CD4-positive, CD25-positive, alpha-beta regulatory T cell (primary cell): ENCODE measurements at regions not wholly inside any gene's neighbourhood (a gene's known extent, or its start where the extent isn't known, plus 50 kb on each side); places are given as distances from the start of the nearest gene placed in this dataset.

Experiments used
- ATAC-seq, 2 donors: fragments of 150-1000 bp; cut with Tn5 transposase; one replicate each; pipeline ENCODE4 v1.10.0; 2021; ENCODE audit warnings: low read depth in 2 of 2, moderate number of reproducible peaks in 2 of 2, moderate library complexity in 1 of 2
- DNase-seq, 3 donors: peaks; one replicate each; pipeline versions ENCODE4 v3.0.0 to v3.0.0-alpha.2; 2012 to 2022; ENCODE audit warnings: mixed read lengths in 1 of 3
- H3K27ac ChIP-seq: one replicate; pipeline ENCODE4 v1.7.0; 2013; ENCODE audit warnings: mild to moderate bottlenecking, low read length; ENCODE audit not compliant: insufficient read depth, poor library complexity, severe bottlenecking
- H3K27me3 ChIP-seq: one replicate; pipeline ENCODE4 v1.7.0; 2013; ENCODE audit warnings: low read length; ENCODE audit not compliant: control insufficient read depth, insufficient read depth
- H3K36me3 ChIP-seq: one replicate; pipeline ENCODE4 v1.7.0; 2013; ENCODE audit warnings: mild to moderate bottlenecking, low read length, moderate library complexity; ENCODE audit not compliant: control insufficient read depth, insufficient read depth
- H3K4me1 ChIP-seq: 2 replicates; pipeline ENCODE4 v1.7.0; 2013; ENCODE audit warnings: mild to moderate bottlenecking, low read length; ENCODE audit not compliant: insufficient read depth, control insufficient read depth, poor library complexity, severe bottlenecking
- H3K4me3 ChIP-seq: one replicate; pipeline ENCODE4 v1.7.0; 2013; ENCODE audit warnings: low read depth, mild to moderate bottlenecking, low read length, moderate library complexity
- H3K9me3 ChIP-seq, 2 experiments: 1 replicate in 1 of 2; 2 replicates in 1 of 2; pipeline ENCODE4 v1.7.0; 2013; ENCODE audit warnings: low read length in 2 of 2, mild to moderate bottlenecking in 1 of 2, moderate library complexity in 1 of 2; ENCODE audit not compliant: control insufficient read depth in 2 of 2
- H3K27ac Mint-ChIP-seq, 3 donors: one replicate each; pipeline ENCODE4 v1.8.0; 2020 to 2022; ENCODE audit warnings: mild to moderate bottlenecking in 3 of 3, mixed read lengths in 3 of 3, moderate library complexity in 2 of 3
- H3K27me3 Mint-ChIP-seq: one replicate; pipeline ENCODE4 v1.8.0; 2022; ENCODE audit warnings: mild to moderate bottlenecking, mixed read lengths
- H3K36me3 Mint-ChIP-seq: one replicate; pipeline ENCODE4 v1.8.0; 2020; ENCODE audit warnings: mixed read lengths
- H3K4me1 Mint-ChIP-seq, 4 donors: one replicate each; pipeline ENCODE4 v1.8.0; 2020 to 2022; ENCODE audit warnings: mixed read lengths in 4 of 4, mild to moderate bottlenecking in 1 of 4
- H3K4me3 Mint-ChIP-seq, 4 donors: one replicate each; pipeline ENCODE4 v1.8.0; 2020 to 2022; ENCODE audit warnings: mild to moderate bottlenecking in 4 of 4, mixed read lengths in 4 of 4, moderate library complexity in 3 of 4
- H3K9me3 Mint-ChIP-seq, 7 donors: one replicate each; pipeline ENCODE4 v1.8.0; 2020 to 2022; ENCODE audit warnings: mixed read lengths in 7 of 7, mild to moderate bottlenecking in 3 of 7, moderate library complexity in 2 of 7

GRCh38 chr11:112368381-112368780 is 107.7 kb upstream of the PLET1 start:
- H3K27me3 Mint-ChIP-seq, result peaks cover 6% of the 10 kb centered on the region
- Histone ChIP-seq H3K4me1 (no peaks in the 10 kb centered on the region), H3K36me3 (no peaks in the 10 kb centered on the region), H3K9me3 (no peaks in the 10 kb centered on the region), H3K27me3 (no peaks in the 10 kb centered on the region), H3K27ac (no peak overlapping the region), H3K4me3 (no peak overlapping the region)
- ATAC-seq, result no peak
- no peak for DNase-seq
- no peak overlapping the region for H3K27ac Mint-ChIP-seq
- peaks cover 0 to 3% (median 0%) of the 10 kb centered on the region in 7 donors for H3K9me3 Mint-ChIP-seq
- no peak overlapping the region for H3K4me3 Mint-ChIP-seq
- H3K4me1 Mint-ChIP-seq, result no peaks in the 10 kb centered on the region
- peaks cover 25% of the 10 kb centered on the region for H3K36me3 Mint-ChIP-seq

- Mint-ChIP-seq H3K9me3 (peaks cover 0 to 4% (median 0%) of the 10 kb centered on the region in 7 donors), H3K4me1 (no peaks in the 10 kb centered on the region), H3K27me3 (peaks cover 6% of the 10 kb centered on the region), H3K4me3 (no peak overlapping the region), H3K27ac (no peak overlapping the region), H3K36me3 (peaks cover 25% of the 10 kb centered on the region)
- Histone ChIP-seq H3K27me3 (no peaks in the 10 kb centered on the region), H3K36me3 (no peaks in the 10 kb centered on the region), H3K9me3 (no peaks in the 10 kb centered on the region), H3K4me1 (no peaks in the 10 kb centered on the region), H3K27ac (no peak overlapping the region), H3K4me3 (no peak overlapping the region)
- ATAC-seq, result no peak
- no peak for DNase-seq
These were observed 108.7 kb upstream of the PLET1 start for GRCh38 chr11:112369374-112369773.

- no peaks in the 10 kb centered on the region for H3K27me3 ChIP-seq
- H3K9me3 ChIP-seq, result no peaks in the 10 kb centered on the region
- ATAC-seq (no peak), DNase-seq (no peak)
- Mint-ChIP-seq H3K36me3 (peaks cover 25% of the 10 kb centered on the region), H3K27ac (peak overlapping the region in 1 of 3 donors; percentile 33), H3K4me3 (no peak overlapping the region), H3K27me3 (peaks cover 6% of the 10 kb centered on the region), H3K9me3 (peaks cover 0 to 4% (median 0%) of the 10 kb centered on the region in 7 donors), H3K4me1 (no peaks in the 10 kb centered on the region)
- no peak overlapping the region for H3K27ac ChIP-seq
- no peaks in the 10 kb centered on the region for H3K4me1 ChIP-seq
- H3K36me3 ChIP-seq, result no peaks in the 10 kb centered on the region
- H3K4me3 ChIP-seq, result no peak overlapping the region
These were observed 109.3 kb upstream of the PLET1 start for GRCh38 chr11:112369916-112370315.

- no peak overlapping the region for H3K27ac Mint-ChIP-seq
- H3K4me3 ChIP-seq, result no peak overlapping the region
- no peaks in the 10 kb centered on the region for H3K36me3 ChIP-seq
- ATAC-seq, result no peak
- H3K9me3 Mint-ChIP-seq, result peaks cover 0 to 4% (median 0%) of the 10 kb centered on the region in 7 donors
- peaks cover 5% of the 10 kb centered on the region for H3K36me3 Mint-ChIP-seq
- DNase-seq, result no peak
- no peak overlapping the region for H3K27ac ChIP-seq
- no peak overlapping the region for H3K4me3 Mint-ChIP-seq
- H3K27me3 Mint-ChIP-seq, result peaks cover 11% of the 10 kb centered on the region
- H3K9me3 ChIP-seq, result no peaks in the 10 kb centered on the region
- H3K27me3 ChIP-seq, result no peaks in the 10 kb centered on the region
- H3K4me1 Mint-ChIP-seq, result no peaks in the 10 kb centered on the region
- no peaks in the 10 kb centered on the region for H3K4me1 ChIP-seq
These were observed 114.0 kb upstream of the PLET1 start for GRCh38 chr11:112374486-112375140.

GRCh38 chr11:112377946-112378345 is 117.3 kb upstream of the PLET1 start:
- H3K9me3 Mint-ChIP-seq, result peaks cover 0 to 2% (median 0%) of the 10 kb centered on the region in 7 donors

GRCh38 chr11:112380464-112380863 is 119.8 kb upstream of the PLET1 start:
- no peak overlapping the region for H3K4me3 Mint-ChIP-seq
- H3K9me3 Mint-ChIP-seq, result peaks cover 0 to 4% (median 0%) of the 10 kb centered on the region in 7 donors
- no peak overlapping the region for H3K27ac Mint-ChIP-seq
- no peak for DNase-seq
- no peaks in the 10 kb centered on the region for H3K4me1 Mint-ChIP-seq
- Histone ChIP-seq H3K4me1 (no peaks in the 10 kb centered on the region), H3K27ac (no peak overlapping the region), H3K36me3 (no peaks in the 10 kb centered on the region), H3K27me3 (no peaks in the 10 kb centered on the region), H3K9me3 (no peaks in the 10 kb centered on the region), H3K4me3 (no peak overlapping the region)
- peaks cover 6% of the 10 kb centered on the region for H3K27me3 Mint-ChIP-seq
- no peak for ATAC-seq
- no peaks in the 10 kb centered on the region for H3K36me3 Mint-ChIP-seq

More at GRCh38 chr11:112377946-112378345, 117.3 kb upstream of the PLET1 start:
- Histone ChIP-seq H3K36me3 (no peaks in the 10 kb centered on the region), H3K9me3 (no peaks in the 10 kb centered on the region), H3K27me3 (no peaks in the 10 kb centered on the region), H3K4me1 (no peaks in the 10 kb centered on the region), H3K27ac (no peak overlapping the region), H3K4me3 (no peak overlapping the region)
- no peak for ATAC-seq
- Mint-ChIP-seq H3K4me3 (no peak overlapping the region), H3K4me1 (no peaks in the 10 kb centered on the region), H3K36me3 (no peaks in the 10 kb centered on the region), H3K27me3 (peaks cover 8% of the 10 kb centered on the region), H3K27ac (no peak overlapping the region)
- DNase-seq, result no peak

GRCh38 chr11:112381578-112381977 is 120.9 kb upstream of the PLET1 start:
- DNase-seq (no peak), ATAC-seq (no peak)
- no peaks in the 10 kb centered on the region for H3K36me3 ChIP-seq
- peaks cover 0 to 5% (median 0%) of the 10 kb centered on the region in 7 donors for H3K9me3 Mint-ChIP-seq
- no peaks in the 10 kb centered on the region for H3K36me3 Mint-ChIP-seq
- H3K4me1 ChIP-seq, result no peaks in the 10 kb centered on the region
- no peak overlapping the region for H3K27ac Mint-ChIP-seq
- H3K4me3 ChIP-seq, result no peak overlapping the region
- H3K4me3 Mint-ChIP-seq, result no peak overlapping the region
- no peak overlapping the region for H3K27ac ChIP-seq
- H3K27me3 ChIP-seq, result no peaks in the 10 kb centered on the region
- H3K27me3 Mint-ChIP-seq, result no peaks in the 10 kb centered on the region
- no peaks in the 10 kb centered on the region for H3K9me3 ChIP-seq
- no peaks in the 10 kb centered on the region for H3K4me1 Mint-ChIP-seq

- Histone ChIP-seq H3K36me3 (no peaks in the 10 kb centered on the region), H3K27ac (no peak overlapping the region), H3K4me3 (no peak overlapping the region), H3K4me1 (no peaks in the 10 kb centered on the region), H3K9me3 (no peaks in the 10 kb centered on the region), H3K27me3 (no peaks in the 10 kb centered on the region)
- H3K4me1 Mint-ChIP-seq, result no peaks in the 10 kb centered on the region
- H3K36me3 Mint-ChIP-seq, result no peaks in the 10 kb centered on the region
- H3K27me3 Mint-ChIP-seq, result no peaks in the 10 kb centered on the region
- no peak for ATAC-seq
- H3K9me3 Mint-ChIP-seq, result peaks cover 0 to 5% (median 0%) of the 10 kb centered on the region in 7 donors
- no peak overlapping the region for H3K4me3 Mint-ChIP-seq
- no peak for DNase-seq
- no peak overlapping the region for H3K27ac Mint-ChIP-seq
These were observed 121.9 kb upstream of the PLET1 start for GRCh38 chr11:112382561-112382960.
